Neural cell (in vitro differentiated cells): ENCODE measurements at regions not wholly inside any gene's neighbourhood (a gene's known extent, or its start where the extent isn't known, plus 50 kb on each side); places are given as distances from the start of the nearest gene placed in this dataset.

ENCODE experiments used
- H2AFZ ChIP-seq: fragments of 200-600, 300-800 bp; sonication (generic), shearing (Covaris generic); 2 replicates; pipeline ENCODE4 v1.6.0; 2014; ENCODE audit warnings: low read depth, mild to moderate bottlenecking, antibody characterized with exemption, low read length, moderate library complexity
- H3F3A ChIP-seq: fragments of 200-600 bp; shearing (Covaris generic); 2 replicates; pipeline ENCODE4 v1.6.1; 2016; ENCODE audit warnings: mild to moderate bottlenecking, moderate library complexity, mixed read lengths, antibody characterized with exemption, low read length; ENCODE audit not compliant: insufficient read depth, poor library complexity, severe bottlenecking
- H3K27ac ChIP-seq: fragments of 200-600, 300-800 bp; sonication (generic), shearing (Covaris generic); 2 replicates; pipeline ENCODE4 v1.5.1; 2014; ENCODE audit warnings: mild to moderate bottlenecking, low read length, moderate library complexity
- H3K27me3 ChIP-seq: fragments of 300-800, 200-600 bp; sonication (generic), shearing (Covaris generic); 2 replicates; pipeline ENCODE4 v1.6.0; 2014; ENCODE audit warnings: mild to moderate bottlenecking, low read depth, low read length, moderate library complexity; ENCODE audit not compliant: insufficient read depth
- H3K36me3 ChIP-seq: fragments of 300-800, 200-600 bp; sonication (generic), shearing (Covaris generic); 2 replicates; pipeline ENCODE4 v1.5.1; 2014; ENCODE audit warnings: mild to moderate bottlenecking, antibody characterized with exemption, low read length, moderate library complexity; ENCODE audit not compliant: insufficient read depth
- H3K4me2 ChIP-seq: fragments of 300-800, 200-600 bp; sonication (generic), shearing (Covaris generic); 2 replicates; pipeline ENCODE4 v1.6.0; 2014; ENCODE audit warnings: mild to moderate bottlenecking, low read length
- H3K4me3 ChIP-seq: fragments of 300-800, 200-600 bp; sonication (generic), shearing (Covaris generic); 2 replicates; pipeline ENCODE4 v1.5.1; 2014; ENCODE audit warnings: mild to moderate bottlenecking, low read length, moderate library complexity
- H3K79me2 ChIP-seq: fragments of 200-600 bp; shearing (Covaris generic); replicated peaks from 2 replicates; pipeline ENCODE4 v1.6.0; 2014; ENCODE audit warnings: mild to moderate bottlenecking, low read length, moderate library complexity; ENCODE audit not compliant: insufficient read depth
- H3K9ac ChIP-seq: fragments of 300-800, 200-600 bp; sonication (generic), shearing (Covaris generic); 2 replicates; pipeline ENCODE4 v1.6.1; 2016; ENCODE audit warnings: mild to moderate bottlenecking, low read length, mixed read lengths
- H3K9me2 ChIP-seq: fragments of 200-600 bp; shearing (Covaris generic); 2 replicates; pipeline ENCODE4 v1.6.1; 2016; ENCODE audit warnings: mild to moderate bottlenecking, low read length, mixed read lengths; ENCODE audit not compliant: insufficient read depth
- H3K9me3 ChIP-seq: fragments of 200-600, 300-800 bp; sonication (generic), shearing (Covaris generic); 2 replicates; pipeline ENCODE4 v1.6.1; 2016; ENCODE audit warnings: mild to moderate bottlenecking, mixed run types, low read length, moderate library complexity, mixed read lengths
- H4K20me1 ChIP-seq: fragments of 200-600 bp; shearing (Covaris generic); 2 replicates; pipeline ENCODE4 v1.6.1; 2016; ENCODE audit warnings: mild to moderate bottlenecking, mixed run types; ENCODE audit not compliant: insufficient read depth
- CTCF ChIP-seq: fragments of 450-650 bp; IDR thresholded peaks from 2 replicates; pipeline ENCODE4 v1.5.1; 2014; ENCODE audit warnings: antibody characterized with exemption, mild to moderate bottlenecking, moderate library complexity; ENCODE audit not compliant: poor library complexity, severe bottlenecking
- EP300 ChIP-seq: fragments of 450-650 bp; conservative IDR thresholded peaks from 2 replicates; pipeline ENCODE4 v1.6.1; 2014; ENCODE audit warnings: antibody characterized with exemption, mild to moderate bottlenecking, moderate library complexity; ENCODE audit not compliant: poor library complexity, severe bottlenecking
- EZH2 ChIP-seq: fragments of 200-600, 300-800 bp; shearing (Covaris generic), sonication (generic); IDR thresholded peaks from 2 replicates; pipeline ENCODE4 v1.6.1; 2014; ENCODE audit warnings: antibody characterized with exemption, low read length, borderline replicate concordance, mild to moderate bottlenecking; ENCODE audit not compliant: insufficient read depth, poor library complexity, severe bottlenecking
- MXI1 ChIP-seq: fragments of 450-650 bp; conservative IDR thresholded peaks from 2 replicates; pipeline ENCODE4 v1.6.1; 2014; ENCODE audit warnings: antibody characterized with exemption, mild to moderate bottlenecking; ENCODE audit not compliant: poor library complexity, severe bottlenecking
- POLR2AphosphoS5 ChIP-seq: IDR thresholded peaks from 2 replicates; pipeline ENCODE4 v1.6.1; 2012
- RAD21 ChIP-seq: fragments of 450-650 bp; conservative IDR thresholded peaks from 2 replicates; pipeline ENCODE4 v1.6.1; 2014; ENCODE audit warnings: antibody characterized with exemption, mild to moderate bottlenecking, moderate library complexity
- REST ChIP-seq: IDR thresholded peaks from 2 replicates; pipeline ENCODE4 v1.6.1; 2012; ENCODE audit warnings: borderline replicate concordance
- SMC3 ChIP-seq: fragments of 450-650 bp; conservative IDR thresholded peaks from 2 replicates; pipeline ENCODE4 v1.6.1; 2014; ENCODE audit warnings: antibody characterized with exemption, mild to moderate bottlenecking, moderate library complexity; ENCODE audit not compliant: poor library complexity
- TAF1 ChIP-seq: IDR thresholded peaks from 2 replicates; pipeline ENCODE4 v1.6.1; 2012; ENCODE audit warnings: low read depth

- no peak overlapping the region for H2AFZ ChIP-seq
- H3K9me2 ChIP-seq: no peaks in the 10 kb centered on the region
- H3K36me3 ChIP-seq: no peaks in the 10 kb centered on the region
- no peaks in the 10 kb centered on the region for H3F3A ChIP-seq
- no peaks in the 10 kb centered on the region for H3K27me3 ChIP-seq
- H3K27ac ChIP-seq: no peak overlapping the region
- H3K9ac ChIP-seq: no peak overlapping the region
- H3K9me3 ChIP-seq: no peaks in the 10 kb centered on the region
- no peak for TF ChIP-seq EZH2
- no peak for TF ChIP-seq SMC3
- TF ChIP-seq CTCF: no peak
- TF ChIP-seq TAF1: no peak
- TF ChIP-seq POLR2AphosphoS5: no peak
- TF ChIP-seq RAD21: no peak
- no peak for TF ChIP-seq MXI1
- TF ChIP-seq REST: no peak
- TF ChIP-seq EP300: no peak
- H3K79me2 ChIP-seq: no peaks in the 10 kb centered on the region
- H4K20me1 ChIP-seq: no peaks in the 10 kb centered on the region
- H3K4me3 ChIP-seq: no peak overlapping the region
- no peak overlapping the region for H3K4me2 ChIP-seq
Observed at GRCh38 chr1:106366627-106367319, 689.7 kb upstream of the PRMT6 start.

- no peak overlapping the region for H3K9ac ChIP-seq
Observed at GRCh38 chr1:106378261-106378660, 678.2 kb upstream of the PRMT6 start.

More at GRCh38 chr1:106378261-106378660, 678.2 kb upstream of the PRMT6 start:
- no peaks in the 10 kb centered on the region for H3K36me3 ChIP-seq
- H3K79me2 ChIP-seq: no peaks in the 10 kb centered on the region
- H3K4me2 ChIP-seq: no peak overlapping the region
- H3K27ac ChIP-seq: no peak overlapping the region
- H3K4me3 ChIP-seq: no peak overlapping the region
- TF ChIP-seq MXI1: no peak
- no peak for TF ChIP-seq EZH2
- no peak for TF ChIP-seq RAD21
- no peak for TF ChIP-seq POLR2AphosphoS5
- TF ChIP-seq EP300: no peak
- H4K20me1 ChIP-seq: no peaks in the 10 kb centered on the region
- H2AFZ ChIP-seq: no peak overlapping the region
- H3F3A ChIP-seq: no peaks in the 10 kb centered on the region
- H3K9me2 ChIP-seq: no peaks in the 10 kb centered on the region
- no peaks in the 10 kb centered on the region for H3K27me3 ChIP-seq
- no peaks in the 10 kb centered on the region for H3K9me3 ChIP-seq
